Astrocyte (in vitro differentiated cells and primary cell): ENCODE measurements at regions not wholly inside any gene's neighbourhood (a gene's known extent, or its start where the extent isn't known, plus 50 kb on each side); places are given as distances from the start of the nearest gene placed in this dataset.

Experiments used
- EZH2 ChIP-seq: IDR thresholded peaks from 2 replicates; pipeline ENCODE4 v1.6.1; 2012; ENCODE audit warnings: mild to moderate bottlenecking, low read length, inconsistent platforms; ENCODE audit not compliant: insufficient read depth
- TF ChIP-seq, protein P1 (sequence below): IDR thresholded peaks from 2 replicates; pipeline ENCODE4 v1.5.1; 2011; ENCODE audit warnings: low read depth, mild to moderate bottlenecking, inconsistent platforms, low read length, moderate library complexity; ENCODE audit not compliant: insufficient read depth

GRCh38 chr1:62991152-62991551 is 207.2 kb downstream of the ATG4C start:
- TF ChIP-seq, protein P1, sequence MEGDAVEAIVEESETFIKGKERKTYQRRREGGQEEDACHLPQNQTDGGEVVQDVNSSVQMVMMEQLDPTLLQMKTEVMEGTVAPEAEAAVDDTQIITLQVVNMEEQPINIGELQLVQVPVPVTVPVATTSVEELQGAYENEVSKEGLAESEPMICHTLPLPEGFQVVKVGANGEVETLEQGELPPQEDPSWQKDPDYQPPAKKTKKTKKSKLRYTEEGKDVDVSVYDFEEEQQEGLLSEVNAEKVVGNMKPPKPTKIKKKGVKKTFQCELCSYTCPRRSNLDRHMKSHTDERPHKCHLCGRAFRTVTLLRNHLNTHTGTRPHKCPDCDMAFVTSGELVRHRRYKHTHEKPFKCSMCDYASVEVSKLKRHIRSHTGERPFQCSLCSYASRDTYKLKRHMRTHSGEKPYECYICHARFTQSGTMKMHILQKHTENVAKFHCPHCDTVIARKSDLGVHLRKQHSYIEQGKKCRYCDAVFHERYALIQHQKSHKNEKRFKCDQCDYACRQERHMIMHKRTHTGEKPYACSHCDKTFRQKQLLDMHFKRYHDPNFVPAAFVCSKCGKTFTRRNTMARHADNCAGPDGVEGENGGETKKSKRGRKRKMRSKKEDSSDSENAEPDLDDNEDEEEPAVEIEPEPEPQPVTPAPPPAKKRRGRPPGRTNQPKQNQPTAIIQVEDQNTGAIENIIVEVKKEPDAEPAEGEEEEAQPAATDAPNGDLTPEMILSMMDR = no peak
- no peak for TF ChIP-seq EZH2
